Astrocyte (in vitro differentiated cells and primary cell): ENCODE measurements at regions not wholly inside any gene's neighbourhood (a gene's known extent, or its start where the extent isn't known, plus 50 kb on each side); places are given as distances from the start of the nearest gene placed in this dataset.
"Not testable (repeated sequence)": the region's sequence is repeated elsewhere in the genome, so short reads cannot be mapped to it uniquely, and the experiment has no call there.

Experiments used
- CTCF ChIP-seq: IDR thresholded peaks from 2 replicates; pipeline ENCODE4 v1.5.1; 2011; ENCODE audit warnings: low read depth, mild to moderate bottlenecking, inconsistent platforms, low read length, moderate library complexity; ENCODE audit not compliant: insufficient read depth
- EZH2 ChIP-seq: IDR thresholded peaks from 2 replicates; pipeline ENCODE4 v1.6.1; 2012; ENCODE audit warnings: mild to moderate bottlenecking, low read length, inconsistent platforms; ENCODE audit not compliant: insufficient read depth

- not testable (repeated sequence) for TF ChIP-seq CTCF, EZH2
Observed at GRCh38 chr5:125458949-125459348, 712.5 kb upstream of the ZNF608 start.
